Fibroblast of lung (primary cell): ENCODE measurements at regions not wholly inside any gene's neighbourhood (a gene's known extent, or its start where the extent isn't known, plus 50 kb on each side); places are given as distances from the start of the nearest gene placed in this dataset.

Source experiments
- DNase-seq, 2 donors: peaks; one replicate each; pipeline versions ENCODE4 v3.0.0 to v3.0.0-alpha.2; 2010; ENCODE audit warnings: low read depth in 2 of 2
- H2AFZ ChIP-seq: 2 replicates; pipeline ENCODE4 v1.5.1; 2012; ENCODE audit warnings: low read length, control low read depth, inconsistent platforms
- H3K27ac ChIP-seq: 2 replicates; pipeline ENCODE4 v1.5.1; 2011; ENCODE audit warnings: low read length, control low read depth; ENCODE audit not compliant: insufficient read depth
- H3K27me3 ChIP-seq: 2 replicates; pipeline ENCODE4 v1.5.1; 2011; ENCODE audit warnings: mild to moderate bottlenecking, low read length; ENCODE audit not compliant: control insufficient read depth, insufficient read depth
- H3K36me3 ChIP-seq: 2 replicates; pipeline ENCODE4 v1.5.1; 2011; ENCODE audit warnings: low read length; ENCODE audit not compliant: control insufficient read depth, insufficient read depth
- H3K4me1 ChIP-seq: 2 replicates; pipeline ENCODE4 v1.5.1; 2011; ENCODE audit warnings: low read length; ENCODE audit not compliant: control insufficient read depth, insufficient read depth; ENCODE audit errors: extremely low read depth
- H3K4me2 ChIP-seq: 2 replicates; pipeline ENCODE4 v1.5.1; 2011; ENCODE audit warnings: low read length, control low read depth; ENCODE audit not compliant: insufficient read depth; ENCODE audit errors: extremely low read depth
- H3K4me3 ChIP-seq, 4 experiments: fragments of 200-600 bp in 1 of 4; sonication (generic) in 1 of 4; replicated peaks in 1 of 4; 2 replicates each; pipeline ENCODE4 v1.5.1; 2011 to 2016; ENCODE audit warnings: low read length in 4 of 4, low read depth in 3 of 4, mild to moderate bottlenecking in 3 of 4, control low read depth in 2 of 4, inconsistent platforms in 1 of 4, mixed read lengths in 1 of 4; ENCODE audit not compliant: insufficient read depth in 1 of 4; ENCODE audit errors: control extremely low read depth in 1 of 4
- H3K79me2 ChIP-seq: 2 replicates; pipeline ENCODE4 v1.5.1; 2012; ENCODE audit warnings: mild to moderate bottlenecking, low read length, inconsistent platforms; ENCODE audit not compliant: control insufficient read depth, insufficient read depth
- H3K9ac ChIP-seq: 2 replicates; pipeline ENCODE4 v1.5.1; 2011; ENCODE audit warnings: mild to moderate bottlenecking, low read length, control low read depth; ENCODE audit not compliant: insufficient read depth
- H3K9me3 ChIP-seq: 2 replicates; pipeline ENCODE4 v1.5.1; 2012; ENCODE audit warnings: low read depth, low read length; ENCODE audit not compliant: control insufficient read depth, insufficient read depth
- H4K20me1 ChIP-seq: 2 replicates; pipeline ENCODE4 v1.5.1; 2011; ENCODE audit warnings: low read length; ENCODE audit not compliant: control insufficient read depth, insufficient read depth; ENCODE audit errors: extremely low read depth
- EZH2 ChIP-seq: IDR thresholded peaks from 2 replicates; pipeline ENCODE4 v1.5.1; 2012; ENCODE audit warnings: low read length, control low read depth, mild to moderate bottlenecking; ENCODE audit errors: missing control alignments
- TF ChIP-seq, protein P1 (sequence below), 2 donors: IDR thresholded peaks in 1 of 2; conservative IDR thresholded peaks in 1 of 2; 1 replicate in 1 of 2; 2 replicates in 1 of 2; pipeline ENCODE4 v1.5.1; 2011 to 2012; ENCODE audit warnings: low read length in 2 of 2, control low read depth in 1 of 2, inconsistent platforms in 1 of 2, low read depth in 1 of 2, mild to moderate bottlenecking in 1 of 2

DNA sequence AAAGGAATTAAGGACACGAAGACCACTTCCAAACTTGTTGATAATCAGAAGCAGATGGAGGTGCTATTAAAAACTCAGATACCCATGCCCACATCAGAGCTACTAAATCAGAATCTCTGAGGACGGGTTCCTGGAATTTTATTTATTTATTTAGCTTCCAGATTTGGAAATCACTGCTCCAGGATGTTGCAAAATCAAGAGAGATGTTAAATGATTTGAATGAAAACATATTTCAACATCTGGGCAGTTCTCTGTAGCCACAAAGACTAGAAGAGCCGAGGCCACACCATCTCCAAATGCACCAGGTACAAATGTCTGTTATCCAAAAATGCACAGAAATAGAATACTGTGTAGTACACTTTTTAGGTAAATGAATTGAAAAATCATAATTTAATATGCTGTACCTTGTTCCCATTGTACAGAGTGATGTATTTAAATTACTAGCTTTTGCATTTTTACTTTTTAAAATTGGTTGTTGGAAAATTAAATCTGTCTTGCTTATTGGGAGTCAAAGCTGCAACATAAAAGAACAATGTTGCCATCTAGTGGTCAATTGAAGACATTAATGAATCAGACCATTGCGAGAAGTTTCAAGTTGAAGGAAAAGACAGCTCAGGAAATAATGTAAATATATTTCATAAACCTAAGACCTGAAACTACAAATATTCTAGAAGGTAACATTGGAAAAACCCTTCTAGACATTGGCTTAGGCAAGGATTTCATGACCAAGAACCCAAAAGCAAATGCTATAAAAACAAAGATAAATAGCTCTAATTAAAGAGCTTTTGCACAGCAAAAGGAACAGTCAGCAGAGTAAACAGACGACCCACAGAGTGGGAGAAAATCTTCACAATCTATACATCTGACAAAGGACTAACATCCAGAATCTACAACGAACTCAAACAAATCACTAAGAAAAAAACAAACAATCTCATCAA lies 151.3 kb upstream of the TTC29 start:
- peaks cover 3% of the 10 kb centered on the region for H3K4me1 ChIP-seq
- no peak overlapping the region for H3K4me2 ChIP-seq
- no peak overlapping the region for H3K4me3 ChIP-seq
- H3K27me3 ChIP-seq: no peaks in the 10 kb centered on the region
- TF ChIP-seq, protein P1, sequence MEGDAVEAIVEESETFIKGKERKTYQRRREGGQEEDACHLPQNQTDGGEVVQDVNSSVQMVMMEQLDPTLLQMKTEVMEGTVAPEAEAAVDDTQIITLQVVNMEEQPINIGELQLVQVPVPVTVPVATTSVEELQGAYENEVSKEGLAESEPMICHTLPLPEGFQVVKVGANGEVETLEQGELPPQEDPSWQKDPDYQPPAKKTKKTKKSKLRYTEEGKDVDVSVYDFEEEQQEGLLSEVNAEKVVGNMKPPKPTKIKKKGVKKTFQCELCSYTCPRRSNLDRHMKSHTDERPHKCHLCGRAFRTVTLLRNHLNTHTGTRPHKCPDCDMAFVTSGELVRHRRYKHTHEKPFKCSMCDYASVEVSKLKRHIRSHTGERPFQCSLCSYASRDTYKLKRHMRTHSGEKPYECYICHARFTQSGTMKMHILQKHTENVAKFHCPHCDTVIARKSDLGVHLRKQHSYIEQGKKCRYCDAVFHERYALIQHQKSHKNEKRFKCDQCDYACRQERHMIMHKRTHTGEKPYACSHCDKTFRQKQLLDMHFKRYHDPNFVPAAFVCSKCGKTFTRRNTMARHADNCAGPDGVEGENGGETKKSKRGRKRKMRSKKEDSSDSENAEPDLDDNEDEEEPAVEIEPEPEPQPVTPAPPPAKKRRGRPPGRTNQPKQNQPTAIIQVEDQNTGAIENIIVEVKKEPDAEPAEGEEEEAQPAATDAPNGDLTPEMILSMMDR (conservative IDR thresholded peaks at IDR 0.05 in 1 of 2, IDR thresholded peaks at IDR 0.05 in 1 of 2; ENCODE audit: low read depth in 1 of 2, low read length in 2 of 2): peak; percentile 16 to 41
- no peak for TF ChIP-seq EZH2
- no peaks in the 10 kb centered on the region for H4K20me1 ChIP-seq
- DNase-seq: peak; percentile 38 to 90
- no peaks in the 10 kb centered on the region for H3K36me3 ChIP-seq
- no peak overlapping the region for H3K27ac ChIP-seq
- no peaks in the 10 kb centered on the region for H3K79me2 ChIP-seq
- H3K9ac ChIP-seq: no peak overlapping the region
- H2AFZ ChIP-seq: no peak overlapping the region
- no peaks in the 10 kb centered on the region for H3K9me3 ChIP-seq

DNA sequence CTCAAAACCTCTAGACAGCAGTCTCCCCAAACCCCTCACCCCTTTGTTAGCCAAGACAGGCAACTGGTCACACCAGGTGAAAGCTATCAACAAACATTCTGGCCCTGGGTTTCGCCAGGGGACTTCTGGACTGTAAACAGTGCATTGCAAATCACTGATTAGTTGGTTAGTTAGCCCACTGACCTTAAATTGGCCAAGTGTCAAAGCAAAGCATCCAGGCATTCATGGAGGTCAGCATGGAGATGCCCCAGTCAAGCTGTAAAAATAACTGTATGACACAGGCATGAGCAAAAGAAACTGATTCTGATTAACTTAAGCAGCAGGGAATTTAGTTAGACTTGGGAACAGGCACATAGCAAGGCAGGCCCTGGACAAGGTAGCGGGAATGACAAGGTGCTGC lies 156.0 kb upstream of the TTC29 start:
- Histone ChIP-seq H3K4me2 (no peak overlapping the region), H3K4me3 (no peak overlapping the region), H3K9ac (no peak overlapping the region), H3K4me1 (peaks cover 9% of the 10 kb centered on the region), H2AFZ (no peak overlapping the region), H4K20me1 (no peaks in the 10 kb centered on the region), H3K36me3 (no peaks in the 10 kb centered on the region), H3K27ac (no peak overlapping the region), H3K79me2 (no peaks in the 10 kb centered on the region), H3K27me3 (no peaks in the 10 kb centered on the region), H3K9me3 (no peaks in the 10 kb centered on the region)
- TF ChIP-seq, protein P1 (conservative IDR thresholded peaks at IDR 0.05 in 1 of 2, IDR thresholded peaks at IDR 0.05 in 1 of 2; ENCODE audit: low read depth in 1 of 2, low read length in 2 of 2): no peak
- TF ChIP-seq EZH2: no peak
- no peak for DNase-seq

DNA sequence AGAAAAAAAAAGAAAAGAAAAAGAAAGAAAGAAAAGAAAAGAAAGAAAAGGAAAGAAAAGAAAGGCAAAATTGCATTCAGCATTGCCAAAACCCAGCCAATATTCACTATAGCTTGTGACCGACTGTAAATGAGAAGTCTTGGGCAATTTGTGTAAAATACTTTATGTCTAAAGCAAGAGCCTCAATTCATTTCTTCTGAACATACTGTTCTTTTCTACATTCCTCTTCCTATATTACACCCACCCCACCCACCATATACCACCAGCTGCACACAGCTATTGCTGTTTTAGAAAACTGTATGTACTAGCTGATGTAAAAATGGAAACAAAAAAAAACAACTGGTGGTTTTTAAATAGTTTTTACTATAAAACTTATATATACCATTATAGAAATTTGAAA lies 156.9 kb upstream of the TTC29 start:
- no peaks in the 10 kb centered on the region for H4K20me1 ChIP-seq
- TF ChIP-seq, protein P1 (conservative IDR thresholded peaks at IDR 0.05 in 1 of 2, IDR thresholded peaks at IDR 0.05 in 1 of 2; ENCODE audit: low read depth in 1 of 2, low read length in 2 of 2): no peak
- TF ChIP-seq EZH2: no peak
- H3K27me3 ChIP-seq: no peaks in the 10 kb centered on the region
- H2AFZ ChIP-seq: no peak overlapping the region
- no peak overlapping the region for H3K4me3 ChIP-seq
- H3K4me1 ChIP-seq: peaks cover 9% of the 10 kb centered on the region
- H3K4me2 ChIP-seq: no peak overlapping the region
- H3K36me3 ChIP-seq: no peaks in the 10 kb centered on the region
- peak in 1 of 2 donors; percentile 85 for DNase-seq
- no peak overlapping the region for H3K9ac ChIP-seq
- no peaks in the 10 kb centered on the region for H3K79me2 ChIP-seq
- H3K27ac ChIP-seq: peak overlapping the region; percentile 80
- H3K9me3 ChIP-seq: no peaks in the 10 kb centered on the region
